ENCODE measurements at regions not wholly inside any gene's neighbourhood (a gene's known extent, or its start where the extent isn't known, plus 50 kb on each side); places are given as distances from the start of the nearest gene placed in this dataset.
"Not testable (repeated sequence)": the region's sequence is repeated elsewhere in the genome, so short reads cannot be mapped to it uniquely, and the experiment has no call there.

DNA sequence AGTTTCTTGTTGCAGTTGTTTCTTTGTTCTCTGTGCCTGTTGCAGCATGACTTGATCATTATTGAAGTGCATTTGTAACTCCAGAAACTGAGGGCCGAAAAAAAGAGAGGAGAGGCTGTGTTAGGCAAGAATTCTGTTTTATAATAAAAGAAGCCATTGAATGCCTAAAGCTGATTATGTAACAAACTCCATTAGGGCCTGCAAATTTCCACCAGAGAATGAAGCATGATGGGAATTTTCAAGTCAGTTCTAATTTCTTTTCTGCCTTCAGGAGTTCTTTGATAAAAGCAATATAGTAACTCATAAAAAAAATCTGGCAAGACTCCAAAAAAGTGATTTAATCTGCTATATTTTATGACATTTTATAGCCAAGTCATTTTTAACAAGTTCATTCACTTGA, 156.7 kb upstream of the RASSF8 start:
- intact Hi-C loops (cut with micrococcal nuclease), result no loop called here
- POLR2A ChIA-PET, result no interaction called here

DNA sequence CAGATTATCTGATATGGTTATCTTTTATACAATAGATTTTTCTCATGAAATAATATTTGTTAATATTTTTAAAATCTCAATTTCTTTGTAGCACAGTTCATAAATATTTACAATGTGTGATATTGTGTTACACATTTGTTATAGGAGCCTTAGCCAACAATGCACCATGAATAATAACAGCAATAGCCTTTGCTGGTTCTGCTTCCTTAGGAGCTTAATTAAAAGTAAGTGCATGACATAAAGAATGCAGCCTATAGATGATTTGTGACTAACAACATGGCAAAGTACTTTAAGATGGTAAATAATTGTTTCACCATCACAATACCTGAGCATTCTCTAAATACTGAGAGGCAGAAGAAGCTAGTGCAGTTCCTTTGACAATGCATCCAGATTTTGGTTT, 156.3 kb upstream of the RASSF8 start:
- peaks cover 17% of the 10 kb centered on the region for H3K4me1 Mint-ChIP-seq (ENCODE audit: low read depth)
- H3K27me3 Mint-ChIP-seq, result no peaks in the 10 kb centered on the region
- no peak for DNase-seq
- no peak overlapping the region for H3K27ac Mint-ChIP-seq
- intact Hi-C loops (cut with micrococcal nuclease), result no loop called here
- H3K36me3 Mint-ChIP-seq (ENCODE audit: low read depth), result no peaks in the 10 kb centered on the region
- no peak for ATAC-seq
- no peak overlapping the region for H3K4me3 Mint-ChIP-seq
- ChIA-PET POLR2A (no interaction called here), CTCF (no interaction called here)
- TF ChIP-seq, protein P1, sequence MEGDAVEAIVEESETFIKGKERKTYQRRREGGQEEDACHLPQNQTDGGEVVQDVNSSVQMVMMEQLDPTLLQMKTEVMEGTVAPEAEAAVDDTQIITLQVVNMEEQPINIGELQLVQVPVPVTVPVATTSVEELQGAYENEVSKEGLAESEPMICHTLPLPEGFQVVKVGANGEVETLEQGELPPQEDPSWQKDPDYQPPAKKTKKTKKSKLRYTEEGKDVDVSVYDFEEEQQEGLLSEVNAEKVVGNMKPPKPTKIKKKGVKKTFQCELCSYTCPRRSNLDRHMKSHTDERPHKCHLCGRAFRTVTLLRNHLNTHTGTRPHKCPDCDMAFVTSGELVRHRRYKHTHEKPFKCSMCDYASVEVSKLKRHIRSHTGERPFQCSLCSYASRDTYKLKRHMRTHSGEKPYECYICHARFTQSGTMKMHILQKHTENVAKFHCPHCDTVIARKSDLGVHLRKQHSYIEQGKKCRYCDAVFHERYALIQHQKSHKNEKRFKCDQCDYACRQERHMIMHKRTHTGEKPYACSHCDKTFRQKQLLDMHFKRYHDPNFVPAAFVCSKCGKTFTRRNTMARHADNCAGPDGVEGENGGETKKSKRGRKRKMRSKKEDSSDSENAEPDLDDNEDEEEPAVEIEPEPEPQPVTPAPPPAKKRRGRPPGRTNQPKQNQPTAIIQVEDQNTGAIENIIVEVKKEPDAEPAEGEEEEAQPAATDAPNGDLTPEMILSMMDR (IDR thresholded peaks at IDR 0.05), result no peak
- H3K9me3 Mint-ChIP-seq, result no peaks in the 10 kb centered on the region

More for the DNA sequence above, 156.7 kb upstream of the RASSF8 start:
- Mint-ChIP-seq H3K27me3 (no peaks in the 10 kb centered on the region), H3K27ac (no peak overlapping the region), H3K4me3 (no peak overlapping the region), H3K9me3 (no peaks in the 10 kb centered on the region), H3K4me1 (ENCODE audit: low read depth) (peaks cover 15% of the 10 kb centered on the region), H3K36me3 (ENCODE audit: low read depth) (no peaks in the 10 kb centered on the region)
- TF ChIP-seq, protein P1 (IDR thresholded peaks at IDR 0.05), result no peak
- DNase-seq (no peak), ATAC-seq (no peak)
- CTCF ChIA-PET, result no interaction called here

DNA sequence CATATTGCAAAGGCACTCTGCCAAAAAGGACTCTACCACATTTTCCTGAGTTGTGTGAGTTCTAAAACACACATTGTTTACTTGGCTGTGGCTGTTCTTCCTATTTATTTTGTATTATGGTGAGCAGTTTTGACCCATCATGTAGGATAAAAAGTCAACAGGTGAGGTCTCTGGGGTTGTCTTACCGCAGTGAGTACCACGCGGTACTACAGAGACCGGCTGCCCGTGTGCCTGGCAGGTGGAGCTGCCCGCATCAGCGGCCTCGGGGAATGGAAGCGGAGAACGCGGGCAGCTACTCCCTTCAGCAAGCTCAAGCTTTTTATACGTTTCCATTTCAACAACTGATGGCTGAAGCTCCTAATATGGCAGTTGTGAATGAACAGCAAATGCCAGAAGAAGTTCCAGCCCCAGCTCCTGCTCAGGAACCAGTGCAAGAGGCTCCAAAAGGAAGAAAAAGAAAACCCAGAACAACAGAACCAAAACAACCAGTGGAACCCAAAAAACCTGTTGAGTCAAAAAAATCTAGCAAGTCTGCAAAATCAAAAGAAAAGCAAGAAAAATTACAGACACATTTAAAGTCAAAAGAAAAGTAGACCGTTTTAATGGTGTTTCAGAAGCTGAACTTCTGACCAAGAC, 155.3 kb upstream of the RASSF8 start:
- H3K36me3 Mint-ChIP-seq (ENCODE audit: low read depth); H3K9me3 Mint-ChIP-seq; CTCF ChIA-PET; H3K27me3 Mint-ChIP-seq; DNase-seq; intact Hi-C loops (cut with micrococcal nuclease); H3K27ac Mint-ChIP-seq; ATAC-seq; POLR2A ChIA-PET; H3K4me3 Mint-ChIP-seq: not testable (repeated sequence)
- peaks cover 17% of the 10 kb centered on the region for H3K4me1 Mint-ChIP-seq (ENCODE audit: low read depth)

DNA sequence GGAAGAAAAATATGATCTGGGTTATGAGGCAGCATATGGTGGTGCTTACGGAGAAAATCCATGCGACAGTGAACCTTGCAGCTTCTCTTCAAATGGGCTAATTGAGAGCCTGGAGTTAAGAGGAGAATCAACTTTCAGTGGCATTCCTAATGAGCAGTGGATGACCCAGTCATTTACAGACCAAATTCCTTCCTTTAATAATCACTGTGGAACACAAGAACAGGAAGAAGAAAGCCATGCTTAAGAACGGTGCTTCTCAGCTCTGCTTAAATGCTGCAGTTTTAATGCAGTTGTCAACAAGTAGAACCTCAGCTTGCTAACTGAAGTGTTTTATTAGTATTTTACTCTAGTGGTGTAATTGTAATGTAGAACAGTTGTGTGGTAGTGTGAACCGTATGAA, 154.2 kb upstream of the RASSF8 start:
- peaks cover 17% of the 10 kb centered on the region for H3K4me1 Mint-ChIP-seq (ENCODE audit: low read depth)
- POLR2A ChIA-PET, H3K27me3 Mint-ChIP-seq: not testable (repeated sequence)

DNA sequence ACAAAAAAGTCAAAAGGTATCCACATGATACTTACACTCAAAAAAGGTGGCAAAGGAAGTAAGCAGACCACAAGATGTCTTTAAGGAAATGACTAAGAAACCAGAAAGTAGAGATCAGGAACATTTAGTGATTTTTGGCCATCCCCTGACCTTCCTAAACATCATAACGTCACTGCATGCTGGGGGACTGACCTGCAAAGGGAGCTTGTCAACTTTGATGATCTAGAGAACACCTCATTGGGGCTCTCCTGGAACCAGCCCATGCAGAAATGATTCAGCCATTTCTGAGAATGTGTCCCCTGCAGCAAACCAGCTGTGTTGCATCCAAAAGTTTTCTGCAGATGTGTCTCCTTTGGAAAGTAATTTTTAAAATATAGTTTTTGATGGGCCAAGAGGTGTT, 152.2 kb upstream of the RASSF8 start:
- intact Hi-C loops (cut with micrococcal nuclease), result no loop called here
- DNase-seq (peak; percentile 68), ATAC-seq (peak; percentile 99)
- ChIA-PET CTCF (no interaction called here), POLR2A (no interaction called here)
- H3K4me1 Mint-ChIP-seq (ENCODE audit: low read depth), result peaks cover 12% of the 10 kb centered on the region
- no peak overlapping the region for H3K4me3 Mint-ChIP-seq
- no peak overlapping the region for H3K27ac Mint-ChIP-seq
- no peaks in the 10 kb centered on the region for H3K36me3 Mint-ChIP-seq (ENCODE audit: low read depth)
- TF ChIP-seq, protein P1 (IDR thresholded peaks at IDR 0.05), result no peak
- no peaks in the 10 kb centered on the region for H3K27me3 Mint-ChIP-seq
- H3K9me3 Mint-ChIP-seq, result peaks cover 11% of the 10 kb centered on the region

More for the DNA sequence above, 154.2 kb upstream of the RASSF8 start:
- CTCF ChIA-PET; intact Hi-C loops (cut with micrococcal nuclease); H3K27ac Mint-ChIP-seq; H3K36me3 Mint-ChIP-seq (ENCODE audit: low read depth); DNase-seq; H3K4me3 Mint-ChIP-seq; ATAC-seq; H3K9me3 Mint-ChIP-seq: not testable (repeated sequence)

DNA sequence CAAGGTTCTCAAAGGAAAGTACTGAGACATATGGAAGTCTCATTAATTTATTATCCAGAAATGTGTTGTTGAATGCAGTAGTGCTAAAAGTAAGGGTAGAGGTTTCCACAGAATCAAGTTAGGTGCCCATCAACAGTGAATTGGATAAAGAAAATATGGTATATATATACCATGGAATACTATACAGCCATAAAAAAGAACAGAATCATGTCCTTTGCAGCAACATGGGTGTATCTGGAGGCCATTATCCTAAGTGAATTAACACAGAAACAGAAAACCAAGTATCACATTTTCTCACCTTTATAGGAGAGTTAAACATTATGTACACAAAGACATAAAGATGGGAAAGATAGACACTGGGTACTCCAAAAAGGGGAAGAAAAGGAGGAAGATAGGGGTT, 149.9 kb upstream of the RASSF8 start:
- no peak overlapping the region for H3K27ac Mint-ChIP-seq
- ChIA-PET POLR2A (no interaction called here), CTCF (no interaction called here)
- ATAC-seq, result no peak
- no peak overlapping the region for H3K4me3 Mint-ChIP-seq
- intact Hi-C loops (cut with micrococcal nuclease), result no loop called here
- peaks cover 11% of the 10 kb centered on the region for H3K9me3 Mint-ChIP-seq
- no peaks in the 10 kb centered on the region for H3K36me3 Mint-ChIP-seq (ENCODE audit: low read depth)
- DNase-seq, result no peak
- peaks cover 16% of the 10 kb centered on the region for H3K4me1 Mint-ChIP-seq (ENCODE audit: low read depth)
- H3K27me3 Mint-ChIP-seq, result no peaks in the 10 kb centered on the region
- TF ChIP-seq, protein P1 (IDR thresholded peaks at IDR 0.05), result no peak

Data from activated CD8-positive, alpha-beta T cell treated with anti-CD3 and anti-CD28 coated beads for 36 hours (primary cell).